ENCODE measurements at regions not wholly inside any gene's neighbourhood (a gene's known extent, or its start where the extent isn't known, plus 50 kb on each side); places are given as distances from the start of the nearest gene placed in this dataset.

DNA sequence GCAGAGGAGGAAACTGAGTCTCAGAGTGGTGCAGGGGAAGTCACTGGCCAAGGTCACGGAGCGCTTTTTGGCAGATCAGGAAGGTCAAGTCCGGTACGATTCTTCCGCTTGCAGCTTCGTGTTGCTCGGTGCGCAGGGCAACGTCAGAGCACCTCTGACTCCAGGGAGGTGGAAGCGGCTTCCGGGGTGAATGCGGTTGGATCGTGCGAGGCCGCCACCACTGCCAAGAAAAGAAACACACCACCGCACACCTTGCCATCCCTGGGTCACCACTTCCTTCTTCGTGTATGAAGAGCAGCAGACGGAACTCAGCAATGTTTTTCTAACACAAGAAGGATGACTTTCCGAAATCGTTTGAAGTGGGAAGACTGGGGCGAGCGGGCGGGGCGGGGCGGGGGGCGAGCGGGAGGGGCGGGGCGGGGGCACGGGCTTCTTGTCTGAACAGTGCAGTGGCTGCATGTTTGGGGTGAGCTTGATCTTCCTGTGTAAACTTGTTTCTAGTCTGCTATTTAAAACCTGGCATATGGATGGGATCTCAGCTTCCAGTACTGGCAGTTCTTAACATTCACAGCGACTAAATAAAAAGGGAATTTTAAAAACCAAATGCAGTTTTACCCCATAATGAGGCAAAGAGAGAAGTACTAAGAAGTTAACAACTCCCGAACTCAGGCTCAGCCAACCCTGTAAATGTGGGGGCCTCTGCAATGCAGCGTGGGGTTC is 300.0 kb downstream of the RRAGC start (continued):
- no peak for TF ChIP-seq TAF1 (conservative IDR thresholded peaks at IDR 0.05)
- no peak for TF ChIP-seq NR2F2 (IDR thresholded peaks at IDR 0.05)
- TF ChIP-seq EGR1 (IDR thresholded peaks at IDR 0.05; ENCODE audit: low read depth in 2 of 2), result no peak
- TF ChIP-seq, protein P1, sequence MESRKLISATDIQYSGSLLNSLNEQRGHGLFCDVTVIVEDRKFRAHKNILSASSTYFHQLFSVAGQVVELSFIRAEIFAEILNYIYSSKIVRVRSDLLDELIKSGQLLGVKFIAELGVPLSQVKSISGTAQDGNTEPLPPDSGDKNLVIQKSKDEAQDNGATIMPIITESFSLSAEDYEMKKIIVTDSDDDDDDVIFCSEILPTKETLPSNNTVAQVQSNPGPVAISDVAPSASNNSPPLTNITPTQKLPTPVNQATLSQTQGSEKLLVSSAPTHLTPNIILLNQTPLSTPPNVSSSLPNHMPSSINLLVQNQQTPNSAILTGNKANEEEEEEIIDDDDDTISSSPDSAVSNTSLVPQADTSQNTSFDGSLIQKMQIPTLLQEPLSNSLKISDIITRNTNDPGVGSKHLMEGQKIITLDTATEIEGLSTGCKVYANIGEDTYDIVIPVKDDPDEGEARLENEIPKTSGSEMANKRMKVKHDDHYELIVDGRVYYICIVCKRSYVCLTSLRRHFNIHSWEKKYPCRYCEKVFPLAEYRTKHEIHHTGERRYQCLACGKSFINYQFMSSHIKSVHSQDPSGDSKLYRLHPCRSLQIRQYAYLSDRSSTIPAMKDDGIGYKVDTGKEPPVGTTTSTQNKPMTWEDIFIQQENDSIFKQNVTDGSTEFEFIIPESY (IDR thresholded peaks at IDR 0.05), result no peak

DNA sequence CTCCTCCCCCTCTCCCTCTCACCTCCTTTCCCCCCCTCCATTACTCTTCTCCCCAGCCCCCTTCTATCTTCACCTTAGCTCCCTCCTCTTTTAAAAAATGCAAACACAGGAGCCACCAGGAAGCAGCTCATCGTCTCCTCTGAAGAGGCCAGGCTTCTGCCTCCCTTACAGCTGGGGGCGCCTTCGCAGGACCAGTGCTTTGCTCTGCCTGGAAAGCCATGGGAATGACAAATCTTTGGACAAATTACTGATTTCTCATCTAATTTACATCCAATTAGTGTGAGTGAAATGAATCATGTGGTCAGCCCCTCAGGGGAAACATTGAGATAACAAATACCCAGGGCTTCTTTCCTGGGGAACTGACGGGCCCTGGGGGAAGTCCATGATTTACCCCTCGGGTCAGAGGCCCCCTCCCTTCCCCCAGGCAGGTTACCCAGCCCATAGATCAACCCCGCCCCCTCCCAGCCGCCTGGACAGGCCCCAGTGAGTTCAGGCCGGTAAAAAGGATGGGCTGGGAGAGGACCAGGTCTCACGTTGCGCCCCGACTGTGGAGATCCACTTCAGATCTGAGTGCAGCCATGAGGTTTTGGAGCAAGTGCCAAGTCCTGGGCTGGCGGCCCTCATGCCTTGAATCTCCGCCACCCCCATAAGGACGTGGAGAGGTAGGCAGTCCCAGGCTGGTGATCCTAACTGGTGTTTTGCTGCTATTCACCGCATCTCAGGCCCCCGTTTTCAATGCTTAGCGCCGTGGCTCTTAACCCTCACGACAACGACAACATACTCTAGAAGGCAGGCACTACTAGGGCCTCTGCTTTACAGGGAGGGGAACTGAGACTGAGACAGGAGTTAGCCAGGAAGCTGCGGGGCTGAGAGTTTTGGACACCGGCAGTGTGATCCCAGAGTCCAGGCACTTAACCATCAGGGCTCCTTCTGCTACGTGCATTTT is 300.8 kb downstream of the RRAGC start:
- Histone ChIP-seq H3K36me3 (ENCODE audit: control insufficient read depth in 4 of 4, insufficient read depth in 3 of 4, low read depth in 1 of 4, low read length in 3 of 4) (no peaks in the 10 kb centered on the region), H3K9ac (ENCODE audit: low read depth in 1 of 2, low read length in 2 of 2) (no peak overlapping the region), H3K9me3 (ENCODE audit: control insufficient read depth in 4 of 4, low read length in 3 of 4) (no peaks in the 10 kb centered on the region), H3K27ac (ENCODE audit: low read depth in 1 of 2, low read length in 2 of 2) (no peak overlapping the region), H3K27me3 (ENCODE audit: control insufficient read depth in 4 of 4, insufficient read depth in 4 of 4, low read length in 3 of 4) (peaks cover 0 to 7% (median 0%) of the 10 kb centered on the region in 4 donors), H3K4me3 (ENCODE audit: low read depth in 1 of 3, low read length in 3 of 3) (no peak overlapping the region), H3K4me1 (ENCODE audit: control insufficient read depth in 4 of 4, insufficient read depth in 4 of 4, low read length in 3 of 4) (peaks cover 0 to 3% (median 3%) of the 10 kb centered on the region in 4 donors)
- DNase-seq (ENCODE audit: low spot score), result no peak
- TF ChIP-seq, protein P2, sequence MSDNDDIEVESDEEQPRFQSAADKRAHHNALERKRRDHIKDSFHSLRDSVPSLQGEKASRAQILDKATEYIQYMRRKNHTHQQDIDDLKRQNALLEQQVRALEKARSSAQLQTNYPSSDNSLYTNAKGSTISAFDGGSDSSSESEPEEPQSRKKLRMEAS (IDR thresholded peaks at IDR 0.05), result no peak
- TF ChIP-seq EGR1 (IDR thresholded peaks at IDR 0.05; ENCODE audit: low read depth in 2 of 2), result no peak
- WGBS, result 45% methylated on average over 23 of the region's 23 CpGs

DNA sequence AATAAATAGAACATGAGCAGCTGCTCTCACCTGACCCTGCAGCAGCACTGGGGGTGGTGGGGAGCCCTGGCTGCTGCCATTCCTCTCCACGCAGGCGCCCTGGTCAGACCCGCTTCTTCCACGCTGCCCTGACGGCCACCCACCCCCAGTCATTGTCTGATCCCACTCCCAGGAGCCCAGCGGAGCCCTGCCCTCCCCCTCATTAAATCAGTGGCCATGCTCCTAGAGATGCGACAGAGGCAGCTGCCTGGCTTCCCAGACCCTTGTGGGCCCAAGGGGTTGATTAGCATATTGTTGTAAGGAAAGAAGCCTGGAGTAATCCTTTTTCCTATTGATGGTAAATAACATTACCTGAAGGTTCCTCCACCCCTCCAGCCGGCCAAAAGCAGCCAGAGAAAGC is 301.5 kb downstream of the RRAGC start:
- H3K4me3 ChIP-seq (ENCODE audit: low read depth in 1 of 3, low read length in 3 of 3), result no peak overlapping the region
- no peak for TF ChIP-seq FOXA1 (IDR thresholded peaks at IDR 0.05)
- TF ChIP-seq, protein P3, sequence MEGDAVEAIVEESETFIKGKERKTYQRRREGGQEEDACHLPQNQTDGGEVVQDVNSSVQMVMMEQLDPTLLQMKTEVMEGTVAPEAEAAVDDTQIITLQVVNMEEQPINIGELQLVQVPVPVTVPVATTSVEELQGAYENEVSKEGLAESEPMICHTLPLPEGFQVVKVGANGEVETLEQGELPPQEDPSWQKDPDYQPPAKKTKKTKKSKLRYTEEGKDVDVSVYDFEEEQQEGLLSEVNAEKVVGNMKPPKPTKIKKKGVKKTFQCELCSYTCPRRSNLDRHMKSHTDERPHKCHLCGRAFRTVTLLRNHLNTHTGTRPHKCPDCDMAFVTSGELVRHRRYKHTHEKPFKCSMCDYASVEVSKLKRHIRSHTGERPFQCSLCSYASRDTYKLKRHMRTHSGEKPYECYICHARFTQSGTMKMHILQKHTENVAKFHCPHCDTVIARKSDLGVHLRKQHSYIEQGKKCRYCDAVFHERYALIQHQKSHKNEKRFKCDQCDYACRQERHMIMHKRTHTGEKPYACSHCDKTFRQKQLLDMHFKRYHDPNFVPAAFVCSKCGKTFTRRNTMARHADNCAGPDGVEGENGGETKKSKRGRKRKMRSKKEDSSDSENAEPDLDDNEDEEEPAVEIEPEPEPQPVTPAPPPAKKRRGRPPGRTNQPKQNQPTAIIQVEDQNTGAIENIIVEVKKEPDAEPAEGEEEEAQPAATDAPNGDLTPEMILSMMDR (IDR thresholded peaks at IDR 0.05; ENCODE audit: low read depth, low read length, missing input control), result no peak
- TF ChIP-seq, protein P4, sequence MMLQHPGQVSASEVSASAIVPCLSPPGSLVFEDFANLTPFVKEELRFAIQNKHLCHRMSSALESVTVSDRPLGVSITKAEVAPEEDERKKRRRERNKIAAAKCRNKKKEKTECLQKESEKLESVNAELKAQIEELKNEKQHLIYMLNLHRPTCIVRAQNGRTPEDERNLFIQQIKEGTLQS (IDR thresholded peaks at IDR 0.05), result no peak
- TF ChIP-seq RAD21 (IDR thresholded peaks at IDR 0.05), result no peak
- no peak for TF ChIP-seq HNF4G (IDR thresholded peaks at IDR 0.05)
- TF ChIP-seq SP1 (IDR thresholded peaks at IDR 0.05), result no peak
- TF ChIP-seq, protein P5, sequence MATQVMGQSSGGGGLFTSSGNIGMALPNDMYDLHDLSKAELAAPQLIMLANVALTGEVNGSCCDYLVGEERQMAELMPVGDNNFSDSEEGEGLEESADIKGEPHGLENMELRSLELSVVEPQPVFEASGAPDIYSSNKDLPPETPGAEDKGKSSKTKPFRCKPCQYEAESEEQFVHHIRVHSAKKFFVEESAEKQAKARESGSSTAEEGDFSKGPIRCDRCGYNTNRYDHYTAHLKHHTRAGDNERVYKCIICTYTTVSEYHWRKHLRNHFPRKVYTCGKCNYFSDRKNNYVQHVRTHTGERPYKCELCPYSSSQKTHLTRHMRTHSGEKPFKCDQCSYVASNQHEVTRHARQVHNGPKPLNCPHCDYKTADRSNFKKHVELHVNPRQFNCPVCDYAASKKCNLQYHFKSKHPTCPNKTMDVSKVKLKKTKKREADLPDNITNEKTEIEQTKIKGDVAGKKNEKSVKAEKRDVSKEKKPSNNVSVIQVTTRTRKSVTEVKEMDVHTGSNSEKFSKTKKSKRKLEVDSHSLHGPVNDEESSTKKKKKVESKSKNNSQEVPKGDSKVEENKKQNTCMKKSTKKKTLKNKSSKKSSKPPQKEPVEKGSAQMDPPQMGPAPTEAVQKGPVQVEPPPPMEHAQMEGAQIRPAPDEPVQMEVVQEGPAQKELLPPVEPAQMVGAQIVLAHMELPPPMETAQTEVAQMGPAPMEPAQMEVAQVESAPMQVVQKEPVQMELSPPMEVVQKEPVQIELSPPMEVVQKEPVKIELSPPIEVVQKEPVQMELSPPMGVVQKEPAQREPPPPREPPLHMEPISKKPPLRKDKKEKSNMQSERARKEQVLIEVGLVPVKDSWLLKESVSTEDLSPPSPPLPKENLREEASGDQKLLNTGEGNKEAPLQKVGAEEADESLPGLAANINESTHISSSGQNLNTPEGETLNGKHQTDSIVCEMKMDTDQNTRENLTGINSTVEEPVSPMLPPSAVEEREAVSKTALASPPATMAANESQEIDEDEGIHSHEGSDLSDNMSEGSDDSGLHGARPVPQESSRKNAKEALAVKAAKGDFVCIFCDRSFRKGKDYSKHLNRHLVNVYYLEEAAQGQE (IDR thresholded peaks at IDR 0.05), result no peak
- no peaks in the 10 kb centered on the region for H3K9me3 ChIP-seq (ENCODE audit: control insufficient read depth in 4 of 4, low read length in 3 of 4)
- peaks cover 0 to 3% (median 3%) of the 10 kb centered on the region in 4 donors for H3K4me1 ChIP-seq (ENCODE audit: control insufficient read depth in 4 of 4, insufficient read depth in 4 of 4, low read length in 3 of 4)
- no peaks in the 10 kb centered on the region for H3K36me3 ChIP-seq (ENCODE audit: control insufficient read depth in 4 of 4, insufficient read depth in 3 of 4, low read depth in 1 of 4, low read length in 3 of 4)
- 82% methylated on average over 8 of the region's 8 CpGs for WGBS
- H3K27ac ChIP-seq (ENCODE audit: low read depth in 1 of 2, low read length in 2 of 2), result no peak overlapping the region
- DNase-seq (ENCODE audit: low spot score), result no peak
- no peak overlapping the region for H3K9ac ChIP-seq (ENCODE audit: low read depth in 1 of 2, low read length in 2 of 2)
- peaks cover 0 to 7% (median 0%) of the 10 kb centered on the region in 4 donors for H3K27me3 ChIP-seq (ENCODE audit: control insufficient read depth in 4 of 4, insufficient read depth in 4 of 4, low read length in 3 of 4)

Data from liver (tissue), 8 donors.